ENCODE measurements at regions not wholly inside any gene's neighbourhood (a gene's known extent, or its start where the extent isn't known, plus 50 kb on each side); places are given as distances from the start of the nearest gene placed in this dataset.

GRCh38 chrX:149069899-149070298 lies 435.2 kb downstream of the IDS start:
- no peak for TF ChIP-seq POLR2A (IDR thresholded peaks at IDR 0.05)
- no peak for TF ChIP-seq CTCF (IDR thresholded peaks at IDR 0.05)
